ENCODE measurements at regions not wholly inside any gene's neighbourhood (a gene's known extent, or its start where the extent isn't known, plus 50 kb on each side); places are given as distances from the start of the nearest gene placed in this dataset.

DNA sequence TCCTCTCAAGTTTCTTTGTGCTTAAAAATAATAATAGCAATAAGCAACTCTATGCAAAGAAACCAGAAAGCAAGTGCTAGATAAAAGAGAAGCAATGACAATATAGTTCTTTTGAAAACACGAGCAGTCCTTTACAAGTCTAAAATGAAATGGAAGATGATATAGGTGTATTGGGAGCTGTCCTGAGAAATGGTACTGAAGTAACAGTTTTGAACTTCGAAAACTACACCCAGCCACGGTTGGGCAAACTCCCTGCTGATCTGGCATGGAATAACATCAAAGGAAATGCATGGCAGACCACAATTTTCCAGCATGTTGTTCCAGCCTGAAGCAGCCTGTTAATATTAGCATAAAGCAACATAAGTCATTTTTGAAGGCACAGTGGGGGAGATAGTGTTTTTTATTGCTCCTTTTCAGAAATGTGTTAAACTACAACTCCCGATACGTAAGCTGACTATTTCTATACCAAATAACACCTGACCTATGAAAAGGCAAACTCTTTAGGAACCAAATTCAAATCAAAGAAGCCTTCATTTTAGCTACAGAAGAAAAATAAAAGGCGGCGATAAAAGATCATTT, 596.1 kb upstream of the KLHL29 start:
- no peak for DNase-seq (ENCODE audit: low read depth in 2 of 2, low spot score in 1 of 2)

DNA sequence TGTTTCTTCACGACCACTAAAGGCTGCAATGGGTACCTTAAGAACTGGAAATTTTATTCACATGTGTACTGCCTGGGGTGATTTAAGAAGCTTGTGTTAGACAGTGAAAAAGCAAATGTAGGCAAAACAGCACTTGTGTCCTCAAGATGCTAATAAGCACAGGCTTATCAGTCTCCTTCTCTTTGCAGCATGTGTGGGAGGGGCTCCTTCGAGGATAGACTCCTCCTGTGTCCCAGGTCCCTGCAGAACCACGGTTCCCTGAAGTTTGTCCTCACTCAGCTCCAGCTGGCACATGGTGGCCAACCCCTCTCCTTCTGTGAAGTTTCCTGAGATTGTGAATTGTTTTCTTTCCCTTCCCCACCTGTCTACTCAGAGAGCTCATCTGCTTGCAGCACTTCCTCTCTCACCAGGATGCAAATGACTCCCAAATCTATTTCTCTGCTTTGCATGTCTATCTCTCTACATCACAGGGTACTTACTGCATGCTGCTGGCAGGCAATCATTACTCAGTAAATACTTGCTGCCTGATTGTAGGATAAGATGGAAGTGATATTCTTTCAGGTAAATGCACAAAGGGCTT, 589.6 kb upstream of the KLHL29 start:
- DNase-seq (ENCODE audit: low read depth in 2 of 2, low spot score in 1 of 2): no peak

DNA sequence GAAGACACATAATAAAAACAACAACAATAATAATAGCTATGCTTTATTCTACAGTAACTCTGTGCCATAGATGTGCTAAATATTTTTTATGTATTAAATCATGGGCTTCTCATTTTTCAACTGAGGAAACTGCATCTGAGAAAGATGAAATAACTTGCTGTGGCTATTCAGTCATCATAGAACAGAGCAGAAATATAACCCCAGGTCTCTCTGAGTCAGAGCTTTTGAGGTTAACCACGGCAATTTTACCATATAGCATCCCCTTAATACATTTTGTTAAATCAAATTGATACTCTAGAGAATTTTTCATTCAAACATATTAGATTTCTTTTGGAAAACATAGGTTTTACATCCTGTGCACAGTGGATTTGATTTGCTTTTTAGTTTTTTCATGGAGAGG, 586.6 kb upstream of the KLHL29 start:
- DNase-seq (ENCODE audit: low read depth in 2 of 2, low spot score in 1 of 2): no peak

DNA sequence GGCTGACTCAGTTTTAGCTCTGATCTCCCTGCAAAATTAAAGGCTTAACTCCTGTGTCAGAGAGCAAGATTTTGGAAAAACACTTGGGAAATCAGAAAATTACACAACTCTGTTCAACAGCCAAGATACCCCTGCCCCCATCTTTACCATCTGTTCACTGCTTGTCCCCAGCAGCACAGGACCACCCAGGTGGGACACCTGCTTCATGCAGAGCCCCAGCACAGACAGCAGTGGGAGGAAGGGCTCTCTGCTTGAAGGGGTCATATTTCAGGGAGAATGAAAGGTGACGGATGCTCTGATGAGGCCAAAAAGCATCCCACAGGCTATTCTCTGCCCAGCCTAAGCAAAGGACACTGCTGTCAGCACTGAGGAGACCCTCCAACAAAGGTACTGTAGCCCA, 584.6 kb upstream of the KLHL29 start:
- DNase-seq (ENCODE audit: low read depth in 2 of 2, low spot score in 1 of 2): no peak

DNA sequence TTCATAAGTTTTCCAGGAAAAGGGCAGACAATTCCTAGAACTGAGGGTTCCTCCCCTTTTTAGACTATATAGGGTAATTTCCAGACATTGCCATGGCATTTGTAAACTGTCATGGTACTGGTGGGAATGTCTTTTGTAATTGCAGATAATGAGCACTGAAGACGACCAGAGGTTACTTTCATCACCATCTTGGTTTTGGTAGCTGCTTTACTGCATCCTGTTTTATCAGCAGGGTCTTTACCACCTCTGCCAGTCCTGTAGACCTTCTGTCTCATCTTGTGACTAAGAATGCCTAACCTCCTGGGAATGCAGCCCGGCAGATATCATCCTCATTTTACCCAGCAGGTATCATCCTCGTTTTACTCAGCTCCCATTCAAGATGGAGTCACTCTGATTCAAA, 583.9 kb upstream of the KLHL29 start:
- DNase-seq (ENCODE audit: low read depth in 2 of 2, low spot score in 1 of 2): no peak

DNA sequence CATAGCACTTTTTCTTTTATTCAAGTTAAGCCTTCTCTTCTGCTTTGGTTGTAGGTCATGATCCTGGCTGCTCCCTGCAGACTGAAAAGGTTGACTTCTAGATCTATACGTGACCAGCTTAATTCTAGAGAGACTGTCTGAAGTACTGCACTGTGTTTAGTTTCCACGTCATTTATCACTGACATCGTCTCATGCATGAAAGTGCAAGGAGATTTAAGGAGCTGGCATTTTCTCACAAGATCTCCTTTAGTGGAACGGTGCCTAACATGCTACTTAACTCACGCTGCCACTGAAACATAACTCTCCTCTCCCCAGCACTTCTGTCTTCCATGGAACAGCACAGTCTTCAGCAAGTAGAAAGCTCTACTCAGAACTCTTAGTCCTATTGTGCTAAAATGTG, 583.0 kb upstream of the KLHL29 start:
- DNase-seq (ENCODE audit: low read depth in 2 of 2, low spot score in 1 of 2): no peak

DNA sequence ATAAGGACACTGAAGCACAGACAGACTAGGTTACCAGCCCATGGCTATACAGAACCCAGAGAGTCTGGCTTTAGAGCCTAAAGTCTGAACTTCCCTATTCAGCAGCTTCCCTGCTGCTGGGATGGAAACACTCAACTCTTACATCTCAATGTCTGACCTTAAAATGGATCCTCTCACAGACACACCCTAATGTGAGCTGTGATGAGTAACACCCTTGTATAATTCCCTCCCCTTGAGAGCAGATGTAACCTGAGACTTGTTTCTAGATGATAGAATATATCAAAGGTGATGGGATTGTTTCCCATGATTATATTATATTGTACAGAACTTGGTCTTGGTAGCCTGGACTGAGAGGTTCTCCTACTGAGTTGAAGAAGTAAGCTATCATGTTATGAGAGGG, 577.1 kb upstream of the KLHL29 start:
- no peak for DNase-seq (ENCODE audit: low read depth in 2 of 2, low spot score in 1 of 2)

DNA sequence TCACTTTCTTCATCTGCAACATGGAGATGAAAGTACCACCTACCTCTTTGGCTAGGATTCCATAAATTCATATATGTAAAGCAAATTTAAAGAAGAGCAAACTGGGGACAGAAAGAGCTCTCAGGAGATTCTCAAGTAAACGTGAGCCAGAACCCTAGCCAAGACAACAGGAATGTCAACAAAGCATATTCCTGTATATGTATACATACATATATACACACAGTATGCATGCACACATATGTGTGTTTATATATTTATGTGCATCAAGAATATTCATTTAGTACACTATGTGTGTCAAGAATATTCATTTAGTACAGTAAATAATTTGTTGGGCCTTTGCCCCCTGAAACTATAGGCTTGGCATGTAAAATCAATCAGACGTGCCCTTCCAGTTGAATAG, 574.4 kb upstream of the KLHL29 start:
- no peak for DNase-seq (ENCODE audit: low read depth in 2 of 2, low spot score in 1 of 2)

DNA sequence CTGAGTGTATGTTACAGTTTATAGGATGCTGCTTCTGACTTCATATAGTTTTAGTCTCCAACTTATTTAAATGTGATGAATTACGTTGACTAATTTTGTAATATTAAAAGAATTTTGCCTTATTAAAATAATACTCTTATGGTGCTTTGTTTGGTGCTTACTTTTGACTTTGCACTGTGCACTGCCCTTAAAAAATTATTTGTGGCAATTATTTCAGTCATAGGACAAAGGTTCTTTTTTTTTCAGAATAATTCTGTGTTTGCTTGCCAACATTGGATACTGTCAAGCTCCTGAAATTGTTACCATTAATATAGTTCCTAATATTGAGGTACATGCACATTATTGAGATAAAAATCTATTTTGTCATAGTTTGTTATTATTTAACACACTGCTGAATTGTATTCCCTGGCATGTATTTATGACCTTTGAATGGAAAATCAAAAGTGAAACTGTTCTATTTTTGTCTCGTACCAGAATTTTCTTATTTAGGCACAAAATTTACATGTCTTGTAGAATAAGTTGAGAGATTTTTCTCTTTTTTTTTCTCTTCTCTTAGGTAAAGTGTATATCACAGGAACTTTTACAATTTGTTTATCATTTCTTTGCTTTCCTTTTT, 572.8 kb upstream of the KLHL29 start:
- no peak for DNase-seq (ENCODE audit: low read depth in 2 of 2, low spot score in 1 of 2)

DNA sequence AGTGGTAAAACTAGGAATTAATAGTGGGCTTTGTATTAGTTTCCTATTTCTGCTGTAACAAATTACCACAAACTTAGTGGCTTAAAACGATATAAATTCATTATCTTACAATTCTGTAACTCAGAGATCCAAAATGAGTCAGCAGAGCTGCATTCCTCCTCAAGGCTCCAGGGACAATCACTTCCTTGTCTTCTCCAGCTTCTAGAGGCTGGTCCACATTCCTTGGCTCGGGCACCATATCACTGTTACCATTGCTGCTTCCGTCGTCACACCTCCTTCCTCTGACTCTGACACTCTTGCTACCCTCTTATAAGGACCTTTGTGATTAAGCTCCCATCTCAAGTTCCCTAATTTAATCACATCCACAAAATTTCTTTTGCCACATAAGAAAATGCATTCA, 567.8 kb upstream of the KLHL29 start:
- no peak for DNase-seq (ENCODE audit: low read depth in 2 of 2, low spot score in 1 of 2)

DNA sequence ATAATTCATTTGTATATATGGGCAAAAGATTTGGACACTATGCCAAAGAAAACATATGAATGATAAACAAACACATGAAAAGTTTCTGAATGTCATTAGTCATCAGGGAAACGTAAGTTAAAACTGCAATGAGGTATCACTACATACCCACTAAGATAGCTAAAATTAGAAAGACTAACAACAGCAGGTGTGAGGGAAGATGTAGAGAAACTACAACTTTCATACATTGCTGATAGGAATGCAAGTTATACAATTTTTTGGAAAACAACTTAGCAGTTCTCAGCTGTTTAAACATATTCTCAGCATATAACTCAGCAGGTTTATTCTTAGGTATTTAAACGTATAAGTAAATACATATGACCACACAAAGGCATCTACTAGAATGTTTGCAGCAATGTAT, 563.5 kb upstream of the KLHL29 start:
- no peak for DNase-seq (ENCODE audit: low read depth in 2 of 2, low spot score in 1 of 2)

DNA sequence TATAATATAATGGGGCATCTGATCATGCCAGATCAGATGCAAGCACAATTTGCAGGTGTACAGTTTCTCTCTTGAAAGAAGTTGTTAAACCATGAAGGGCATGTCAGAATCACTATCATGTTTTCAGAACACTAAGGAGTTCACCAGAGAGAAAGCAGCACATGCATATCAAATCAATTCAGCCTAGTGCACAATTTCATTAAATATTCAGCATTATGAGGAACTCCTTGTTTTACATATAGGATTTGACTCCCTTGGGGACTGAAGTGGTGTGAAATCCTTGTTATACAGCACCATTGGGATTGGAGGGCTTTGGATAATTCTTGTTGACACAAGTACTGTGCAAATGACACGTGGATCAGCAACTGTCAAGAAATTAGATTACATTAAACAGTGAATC, 562.1 kb upstream of the KLHL29 start:
- no peak for DNase-seq (ENCODE audit: low read depth in 2 of 2, low spot score in 1 of 2)

DNA sequence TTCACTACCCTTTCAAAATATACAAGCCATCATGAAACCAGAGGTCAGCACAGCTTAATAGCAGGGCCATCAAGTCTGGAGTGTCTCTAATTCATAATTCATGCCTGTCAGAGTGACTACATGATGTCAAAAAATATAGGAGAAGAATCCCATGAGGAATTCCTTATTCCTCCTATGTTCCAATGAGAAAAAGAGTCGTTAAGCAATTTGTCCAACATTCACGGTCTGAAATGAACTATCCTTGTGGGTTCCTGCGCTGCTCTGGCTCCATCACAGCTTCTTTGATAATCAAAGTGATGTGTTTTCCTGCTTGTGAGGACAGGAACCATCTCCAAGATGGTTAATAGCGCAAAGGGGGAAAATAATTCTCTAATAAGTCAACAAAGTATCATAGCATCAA, 560.4 kb upstream of the KLHL29 start:
- DNase-seq (ENCODE audit: low read depth in 2 of 2, low spot score in 1 of 2): no peak

DNA sequence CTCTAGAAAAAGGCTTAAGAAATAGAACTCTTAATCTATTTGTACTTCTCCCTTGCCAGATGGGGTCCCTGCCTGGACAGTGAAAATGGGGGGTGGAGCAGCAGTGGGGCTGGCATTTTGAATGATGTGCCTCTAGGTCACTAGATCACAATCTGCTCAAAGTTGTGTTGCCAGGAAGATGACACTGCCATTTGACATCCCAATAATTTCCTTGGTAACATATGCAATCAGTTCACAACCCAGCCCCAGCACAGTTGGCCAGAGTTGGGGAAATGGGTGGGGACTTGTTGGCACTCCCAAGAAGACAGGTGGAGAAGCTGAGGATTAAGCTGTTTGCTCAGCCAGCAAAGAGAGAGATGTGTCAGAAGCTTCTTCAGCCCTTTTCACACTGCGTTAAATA, 558.3 kb upstream of the KLHL29 start:
- no peak for DNase-seq (ENCODE audit: low read depth in 2 of 2, low spot score in 1 of 2)

DNA sequence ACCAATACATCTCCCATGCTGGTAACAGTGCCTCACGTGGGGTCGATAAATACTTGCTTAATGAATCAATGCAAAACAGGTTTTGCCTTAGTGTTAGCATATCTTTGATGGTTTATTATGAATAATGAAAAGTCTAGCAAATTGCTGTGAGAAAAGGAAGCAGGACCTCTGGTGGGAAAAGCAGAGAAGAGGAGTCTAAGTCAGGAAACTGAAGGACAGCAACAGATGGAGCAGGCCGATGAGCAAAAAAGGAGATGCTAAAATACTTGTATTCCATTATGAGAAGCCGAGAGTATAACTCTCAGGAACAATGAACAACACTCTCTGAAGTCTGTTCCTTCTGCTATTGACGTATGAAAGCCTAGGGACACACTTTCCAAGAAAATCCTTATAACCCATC, 555.2 kb upstream of the KLHL29 start:
- DNase-seq (ENCODE audit: low read depth in 2 of 2, low spot score in 1 of 2): no peak

DNA sequence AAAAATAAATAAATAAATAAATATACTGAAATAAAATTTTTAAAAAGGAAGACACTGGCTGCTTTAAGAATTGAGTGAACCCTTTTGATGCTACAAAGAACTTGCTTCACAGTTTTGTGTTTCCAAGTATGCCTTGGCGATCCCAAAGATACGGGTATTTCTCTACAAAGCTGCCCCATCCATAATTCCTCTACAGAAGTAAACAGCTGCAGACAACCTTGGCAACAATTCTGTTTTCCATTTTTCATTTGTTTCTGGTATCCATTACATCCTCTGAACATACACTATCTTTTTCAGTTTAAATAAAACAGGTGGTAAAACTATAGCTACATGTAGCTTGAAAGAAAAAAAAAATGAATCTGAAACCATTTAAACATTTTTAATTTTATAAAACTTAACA, 552.8 kb upstream of the KLHL29 start:
- DNase-seq (ENCODE audit: low read depth in 2 of 2, low spot score in 1 of 2): no peak

DNA sequence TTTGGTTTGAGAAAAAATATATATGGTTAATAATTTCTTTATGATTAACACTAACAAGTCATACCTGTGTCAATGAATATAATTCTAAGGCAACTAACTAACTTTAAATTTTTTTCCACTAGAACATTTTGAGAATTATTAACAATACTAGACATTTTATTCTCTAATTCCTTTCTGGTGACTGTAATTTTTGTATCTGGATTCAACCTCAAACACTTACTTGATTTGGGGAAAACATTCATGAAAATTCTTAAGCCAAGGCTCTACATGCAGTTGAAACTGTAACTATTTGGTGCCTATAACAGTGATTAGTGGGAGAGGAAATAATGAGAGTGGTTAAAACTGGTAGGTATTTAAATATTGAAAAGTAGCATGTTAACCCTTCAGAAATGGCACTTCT, 546.5 kb upstream of the KLHL29 start:
- no peak for DNase-seq (ENCODE audit: low read depth in 2 of 2, low spot score in 1 of 2)

DNA sequence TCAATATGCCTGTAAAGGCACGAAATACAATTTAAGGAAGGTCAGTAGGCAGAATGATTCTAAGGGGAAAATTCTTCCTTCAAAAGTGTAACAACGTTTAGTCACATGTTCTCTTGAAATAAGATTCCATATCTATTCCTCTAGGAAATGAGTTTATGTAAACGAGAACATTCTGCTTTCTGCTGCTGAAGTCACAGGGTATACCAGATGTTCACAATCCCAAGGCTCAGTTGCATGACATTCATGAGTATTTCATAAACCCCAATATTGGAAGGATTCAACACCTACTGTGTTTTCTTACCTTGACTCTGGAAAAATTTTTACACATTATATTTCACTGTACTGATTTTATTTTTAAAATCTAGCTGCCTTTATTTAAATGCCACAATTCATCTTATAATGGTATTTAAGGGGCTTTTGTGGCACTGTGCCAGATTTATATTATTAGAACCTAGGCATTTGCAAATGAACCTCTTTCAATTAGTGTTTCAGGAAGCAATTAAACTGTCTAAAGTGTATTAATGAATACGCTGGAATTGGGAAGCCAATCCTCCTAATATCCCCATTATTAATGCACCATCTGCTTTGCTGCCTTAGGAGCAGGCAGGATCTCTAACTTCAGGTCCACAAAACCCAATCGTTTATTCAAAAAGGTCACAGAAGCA, 542.6 kb upstream of the KLHL29 start:
- no peak for DNase-seq (ENCODE audit: low read depth in 2 of 2, low spot score in 1 of 2)

DNA sequence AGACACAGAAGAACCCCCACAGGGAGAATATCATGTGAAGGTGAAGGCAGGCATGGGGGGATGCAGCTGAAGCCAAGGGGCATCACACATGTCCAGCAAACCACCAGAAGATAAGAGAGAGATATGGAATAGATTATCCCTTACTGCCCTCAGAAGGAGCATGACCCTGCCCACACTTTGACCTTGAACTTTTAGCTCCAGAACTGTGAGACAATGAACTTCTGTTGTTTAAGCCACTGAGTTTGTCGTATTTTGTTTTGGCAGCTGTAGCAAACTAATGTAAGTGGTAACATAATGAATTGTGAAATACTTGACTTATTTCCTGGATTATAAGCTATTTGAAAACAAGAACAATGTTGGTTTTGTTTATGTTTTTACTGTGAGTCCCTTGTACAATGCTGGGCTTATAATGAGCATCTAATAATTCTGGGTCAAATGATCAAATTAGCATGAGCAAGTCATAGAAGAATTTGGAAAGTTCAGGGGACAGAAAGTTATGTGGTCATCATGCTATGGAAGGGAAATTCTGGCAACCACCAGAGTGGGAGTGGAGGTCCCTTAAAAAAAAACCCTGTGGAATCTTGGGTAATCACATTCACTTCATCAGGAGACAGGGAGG, 541.0 kb upstream of the KLHL29 start:
- no peak for DNase-seq (ENCODE audit: low read depth in 2 of 2, low spot score in 1 of 2)

DNA sequence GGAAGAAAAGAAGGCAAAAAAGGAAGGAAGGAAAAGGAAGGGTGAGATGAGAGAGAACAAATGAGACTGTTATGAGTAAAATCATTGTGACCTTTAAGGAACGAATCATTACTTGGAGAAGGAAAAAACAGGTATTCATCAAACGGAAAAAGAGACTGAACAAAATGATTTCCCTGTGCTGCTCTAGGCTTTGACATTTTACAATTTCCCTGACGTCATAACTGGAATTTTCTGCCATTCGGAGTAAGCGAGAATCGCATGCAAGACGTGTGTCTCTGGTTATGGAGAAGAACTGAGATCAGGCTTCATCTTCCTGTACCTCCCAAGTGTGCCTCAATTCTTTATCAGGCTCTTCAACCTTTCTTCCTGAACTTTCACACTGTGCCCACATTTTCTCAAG, 534.7 kb upstream of the KLHL29 start:
- no peak for DNase-seq (ENCODE audit: low read depth in 2 of 2, low spot score in 1 of 2)

DNA sequence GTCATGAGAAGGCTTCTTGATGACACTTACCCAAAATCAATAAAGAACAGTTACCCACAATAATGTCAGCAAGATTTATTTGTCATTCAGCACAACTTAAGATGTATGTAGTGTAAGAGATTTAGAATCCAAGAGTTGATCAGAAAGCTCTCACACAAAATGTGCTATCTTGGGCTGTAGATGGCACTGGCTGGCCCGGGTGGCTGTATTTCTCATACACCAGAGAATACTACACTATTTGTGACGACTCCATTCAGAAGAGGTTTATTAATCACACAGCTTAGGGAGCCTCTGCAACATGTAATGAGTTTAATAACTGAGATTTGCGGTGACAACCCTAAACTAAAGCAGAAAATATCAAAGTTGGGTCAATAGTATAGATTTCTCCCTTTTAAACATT, 530.4 kb upstream of the KLHL29 start:
- no peak for DNase-seq (ENCODE audit: low read depth in 2 of 2, low spot score in 1 of 2)

DNA sequence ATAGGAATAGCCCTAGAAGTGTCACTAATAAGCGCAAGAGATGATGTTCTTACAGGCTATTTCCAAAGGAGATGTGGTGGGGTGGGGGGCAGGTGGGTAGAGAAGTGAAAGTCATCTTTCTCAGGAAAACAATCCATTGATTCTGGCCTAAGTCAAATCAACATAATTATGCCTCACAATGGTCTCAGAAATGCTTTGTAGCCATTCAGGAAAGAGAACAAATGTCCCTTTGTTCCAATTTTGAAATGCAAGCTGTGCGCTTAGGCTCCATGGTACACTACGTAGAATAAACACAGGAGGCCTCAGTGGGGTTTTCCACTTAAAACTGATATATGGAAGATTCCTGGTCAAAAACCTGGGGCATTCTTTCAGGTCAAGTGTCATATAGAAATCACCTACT, 529.9 kb upstream of the KLHL29 start:
- DNase-seq (ENCODE audit: low read depth in 2 of 2, low spot score in 1 of 2): no peak
